ENCODE measurements at regions not wholly inside any gene's neighbourhood (a gene's known extent, or its start where the extent isn't known, plus 50 kb on each side); places are given as distances from the start of the nearest gene placed in this dataset.

DNA sequence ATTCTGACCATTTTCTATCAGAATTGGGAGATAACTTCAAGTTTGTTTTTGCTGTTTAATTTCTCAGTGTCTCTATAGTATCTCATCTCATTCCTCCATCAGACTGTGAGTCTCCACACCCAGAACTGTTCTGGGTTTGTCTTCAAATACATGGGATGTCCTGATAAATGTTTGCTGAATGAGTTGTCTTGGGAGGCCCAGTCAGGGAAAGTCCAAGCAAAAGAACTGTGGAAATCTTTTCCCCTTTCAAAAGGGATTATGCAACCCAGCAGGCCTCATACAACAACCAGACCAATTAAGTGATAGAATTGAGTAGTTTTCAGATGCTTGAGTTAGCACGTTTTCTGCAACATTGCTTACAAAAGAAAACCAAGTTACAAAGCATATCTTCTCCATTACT lies 324.4 kb downstream of the BRINP1 start:
- DNase-seq = no peak

DNA sequence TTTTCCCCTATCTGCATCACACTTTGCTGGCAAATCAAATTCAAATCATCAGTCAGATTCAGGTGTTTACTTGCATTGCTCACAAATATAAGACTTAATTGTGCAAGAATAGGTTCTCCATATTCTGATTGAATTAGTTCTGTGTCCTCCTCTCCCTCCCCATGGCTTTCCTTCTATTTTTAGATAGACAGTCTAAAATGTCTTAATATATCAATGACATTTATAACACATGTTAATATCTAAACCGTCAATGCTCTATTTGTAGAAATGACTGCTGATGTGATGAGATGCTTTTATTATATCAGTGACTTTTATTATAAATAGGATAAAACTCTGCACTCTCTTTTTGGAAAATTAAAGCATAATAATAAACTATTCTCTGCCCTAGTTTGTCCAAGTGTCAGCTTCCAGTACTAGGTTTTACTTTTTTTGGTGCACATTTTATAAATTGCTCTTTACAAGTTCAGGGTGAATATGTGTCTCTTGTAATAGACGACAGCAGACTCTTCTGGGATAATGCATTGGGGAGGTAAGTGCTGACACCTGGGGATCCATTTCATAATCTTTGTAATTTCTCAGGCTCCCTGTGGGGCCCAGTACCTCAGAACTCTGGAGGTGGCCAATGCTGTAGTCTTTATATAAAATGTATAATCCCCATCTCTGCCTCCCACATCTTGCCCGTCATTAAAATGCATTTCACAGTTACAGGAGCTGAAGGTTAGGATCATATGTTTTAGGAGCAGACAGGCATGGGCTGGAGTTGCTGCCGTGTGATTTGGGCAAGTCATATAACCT lies 321.5 kb downstream of the BRINP1 start:
- no peak for DNase-seq

DNA sequence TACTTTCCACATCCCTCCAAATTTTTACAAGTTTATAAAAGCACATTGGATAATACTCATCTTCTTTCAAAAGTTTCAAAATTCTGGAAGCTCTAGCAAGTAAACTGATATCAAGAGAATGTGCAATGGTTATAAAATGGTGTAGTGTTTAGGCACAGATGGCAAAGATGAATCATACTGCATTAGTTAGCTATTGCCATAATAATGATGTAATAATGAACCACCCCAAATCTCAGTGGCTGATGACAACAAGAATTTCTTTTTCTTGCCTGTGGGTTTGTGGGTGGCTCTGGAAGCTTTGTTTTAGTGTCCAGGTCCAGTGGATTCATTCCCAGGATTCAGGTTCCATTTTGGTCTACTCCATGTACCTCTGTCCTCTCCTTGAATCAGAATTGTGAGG lies 319.0 kb downstream of the BRINP1 start:
- DNase-seq = no peak

DNA sequence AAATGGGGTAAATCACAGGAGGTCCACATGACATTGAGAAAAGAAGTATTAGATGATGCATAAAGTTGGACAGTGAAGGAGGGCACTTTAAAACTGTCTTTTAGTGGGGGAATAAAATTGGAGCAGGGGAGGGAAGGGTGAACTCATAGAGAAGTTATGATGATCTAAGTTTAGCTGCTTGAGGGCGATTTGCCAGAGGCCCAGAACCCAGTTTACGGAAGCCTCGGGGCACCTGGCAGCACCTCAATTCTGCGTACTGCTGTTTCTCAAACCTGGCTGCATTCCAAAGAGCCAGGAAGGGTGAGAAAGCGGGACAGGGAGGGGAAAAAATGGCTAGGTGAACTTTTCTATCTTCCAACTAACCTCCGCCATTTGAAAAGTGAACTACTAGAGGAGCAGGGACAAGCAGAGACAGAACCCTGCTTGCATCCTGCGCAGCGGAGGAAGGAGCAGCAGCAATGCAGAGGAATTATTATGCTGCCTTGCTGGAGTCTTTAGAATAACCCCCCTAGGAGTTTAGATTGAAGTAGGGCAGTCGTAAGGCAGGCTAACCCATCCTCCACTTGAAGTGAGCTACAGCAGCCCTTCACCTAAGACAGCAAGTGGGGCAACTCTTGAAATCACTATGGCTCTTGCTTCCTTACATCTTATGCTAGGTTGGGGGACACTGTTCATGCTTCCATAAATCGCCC lies 316.8 kb downstream of the BRINP1 start:
- no peak for DNase-seq

DNA sequence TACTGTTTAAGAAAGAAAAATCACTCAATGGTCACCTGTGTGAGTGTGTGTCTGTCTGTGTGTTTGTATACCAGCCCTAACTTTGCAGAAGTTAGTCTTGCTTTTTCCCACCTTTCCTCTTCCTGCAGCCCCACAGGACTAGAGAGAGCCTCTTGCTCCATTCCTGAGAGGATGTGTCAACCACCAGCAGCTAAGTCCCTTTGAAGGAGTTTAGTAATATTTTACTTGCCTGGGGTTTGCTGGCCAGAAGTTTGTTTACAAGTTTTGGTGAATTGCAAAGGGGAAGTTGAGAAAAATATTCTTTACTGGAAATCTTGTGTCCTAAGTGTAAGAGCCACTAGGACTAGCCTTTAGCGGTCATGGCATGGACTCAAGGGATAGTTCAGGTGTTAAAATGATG lies 316.2 kb downstream of the BRINP1 start:
- no peak for DNase-seq

DNA sequence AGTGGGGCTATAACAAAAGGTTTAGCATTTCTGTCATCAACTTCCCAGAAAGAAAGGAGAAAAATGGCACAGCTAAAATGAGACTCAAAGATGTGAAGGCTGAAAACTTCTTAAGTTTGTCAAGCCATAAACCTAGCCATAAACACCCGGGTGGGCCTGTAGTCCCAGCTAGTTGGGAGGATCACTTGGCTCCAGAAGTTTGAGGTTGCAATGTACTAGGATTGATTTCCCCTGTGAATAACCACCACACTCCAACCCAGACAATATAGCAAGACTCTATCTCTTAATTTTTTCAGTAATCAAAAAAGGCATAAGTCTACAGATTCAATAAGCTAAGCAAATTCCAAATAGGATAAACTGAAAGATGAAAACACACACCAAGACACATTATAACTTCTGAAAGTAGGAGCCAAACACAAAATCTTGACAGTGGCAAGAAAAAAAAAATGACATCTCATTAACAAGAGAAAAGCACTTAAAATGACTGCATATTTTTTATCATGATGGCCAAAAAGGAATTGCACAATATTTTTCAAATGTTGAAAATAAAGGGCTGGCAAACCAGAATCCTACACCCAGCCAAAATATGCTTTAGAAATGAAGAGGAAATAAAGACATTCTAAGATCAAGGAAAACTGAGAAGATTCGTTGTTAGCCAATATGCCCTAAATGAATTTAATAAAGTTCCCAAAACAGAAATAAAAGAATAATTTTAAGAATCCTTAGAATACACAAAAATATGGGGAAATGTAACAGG lies 308.4 kb downstream of the BRINP1 start:
- DNase-seq = no peak

DNA sequence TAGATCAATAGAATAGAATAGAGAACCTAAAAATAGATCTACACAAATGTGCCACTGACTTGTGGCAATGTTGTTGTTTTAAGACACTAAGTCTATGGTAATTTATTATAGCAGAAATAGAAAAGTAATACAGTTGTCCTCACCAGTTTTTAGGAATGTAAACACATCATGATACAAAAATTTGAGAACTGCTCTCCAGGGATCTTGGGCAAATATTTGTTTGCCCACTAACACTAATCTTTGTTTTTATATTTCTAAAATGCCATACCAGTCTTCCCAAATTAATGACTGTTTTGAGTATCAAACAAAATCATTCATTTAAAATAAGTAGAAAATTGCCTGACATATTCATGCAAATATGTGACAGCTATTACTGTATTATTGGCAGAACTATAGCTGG lies 297.6 kb downstream of the BRINP1 start:
- no peak for DNase-seq

DNA sequence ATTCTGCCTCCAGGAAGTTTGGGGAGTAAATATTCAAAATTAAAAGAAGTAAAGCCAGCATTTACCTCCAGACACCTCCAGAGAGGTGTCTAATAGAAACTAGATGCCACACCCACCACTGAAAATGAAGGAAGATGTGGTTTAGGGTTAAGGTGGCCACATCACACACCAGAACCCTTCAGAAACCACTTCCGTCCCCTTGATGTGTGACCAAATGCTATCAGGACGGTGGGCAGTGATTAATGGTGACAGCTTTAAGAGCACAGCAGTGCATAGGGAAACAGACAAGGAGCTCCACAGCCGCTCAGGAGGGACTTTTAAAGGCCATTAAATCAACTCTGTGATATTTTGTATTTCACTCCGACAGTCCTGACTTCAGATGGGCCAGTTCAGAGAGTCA lies 295.2 kb downstream of the BRINP1 start:
- DNase-seq = no peak

DNA sequence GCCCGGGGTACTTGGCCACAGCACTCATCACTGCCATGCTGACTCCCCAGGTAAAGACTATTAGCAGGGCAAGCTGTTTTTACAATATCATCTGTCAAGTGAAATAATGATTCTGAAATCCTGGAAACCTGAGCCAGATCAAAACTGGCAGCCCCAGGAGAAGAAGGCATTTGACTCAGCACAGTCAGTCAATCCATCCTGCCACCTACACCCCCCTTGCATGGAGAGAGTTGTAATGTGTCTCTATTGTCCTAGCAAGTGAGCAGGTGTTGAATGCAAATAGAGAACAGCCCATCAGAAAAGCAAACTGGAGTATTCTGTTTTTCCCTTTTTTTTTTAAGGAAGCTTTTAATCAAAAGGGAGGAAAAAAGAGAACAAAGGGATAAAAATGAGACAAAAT lies 291.2 kb downstream of the BRINP1 start:
- DNase-seq = no peak

DNA sequence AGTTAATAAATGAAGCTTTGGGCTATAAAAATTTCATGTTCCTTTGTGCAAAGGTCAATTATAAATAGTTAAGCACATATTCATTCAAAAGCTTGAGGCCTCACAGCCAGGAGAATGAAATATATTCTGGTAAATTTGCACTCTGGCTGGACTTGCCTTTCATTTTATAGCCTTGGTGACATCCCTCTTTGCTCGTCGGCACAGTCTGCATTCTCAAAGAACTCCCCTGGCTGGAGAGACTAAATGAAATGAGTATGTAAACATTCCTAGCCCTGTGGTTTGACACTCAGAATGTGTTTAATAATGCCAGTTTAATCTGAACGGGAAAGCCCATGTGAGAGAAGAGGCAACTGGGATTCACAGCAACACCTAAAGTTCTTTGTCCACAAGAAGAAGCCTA lies 285.6 kb downstream of the BRINP1 start:
- no peak for DNase-seq

DNA sequence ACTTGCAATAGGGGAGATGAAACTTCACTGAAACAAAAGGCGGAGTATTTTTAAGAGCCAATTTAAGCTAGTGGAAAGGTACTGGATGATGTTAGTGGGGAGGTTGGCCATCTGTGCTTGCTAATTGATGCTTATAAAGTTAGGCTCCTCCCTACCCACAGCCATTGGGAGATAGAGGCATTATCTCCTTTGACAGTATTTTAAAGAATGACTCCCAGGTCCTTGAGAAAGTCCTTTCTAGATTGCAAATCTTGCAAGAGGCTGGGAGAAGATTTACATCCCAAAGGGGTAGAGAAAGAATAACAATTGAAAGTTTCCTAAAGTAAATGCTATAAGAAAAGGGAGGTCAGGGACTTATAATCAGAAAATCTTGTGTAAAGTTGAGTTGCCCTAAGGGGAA lies 282.6 kb downstream of the BRINP1 start:
- no peak for DNase-seq

DNA sequence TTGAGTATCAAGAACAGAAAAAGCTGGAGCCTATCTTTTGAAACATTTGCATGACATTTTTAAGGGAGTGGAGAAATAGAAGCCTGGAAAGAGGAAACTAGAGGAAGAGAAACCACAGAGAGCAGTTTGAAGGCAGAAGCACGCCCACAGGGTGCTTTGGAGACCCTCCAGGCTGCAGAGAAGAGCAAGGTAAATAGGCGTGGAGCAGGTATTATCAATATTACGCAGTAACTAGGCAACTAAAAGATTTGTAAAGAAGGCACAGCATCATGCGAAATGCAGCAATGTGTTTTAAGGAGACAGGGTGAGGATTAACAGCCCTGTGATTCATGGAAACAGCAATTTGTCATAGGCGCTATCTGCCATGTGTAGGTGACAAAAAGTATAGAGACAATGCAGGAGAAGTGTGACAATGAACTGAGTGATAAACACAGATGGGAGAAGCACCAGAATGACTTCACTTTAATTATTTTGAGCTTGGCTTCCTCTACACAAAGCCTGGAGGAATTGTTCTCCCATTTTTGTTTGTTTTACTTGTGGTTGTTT lies 281.2 kb downstream of the BRINP1 start:
- no peak for DNase-seq

DNA sequence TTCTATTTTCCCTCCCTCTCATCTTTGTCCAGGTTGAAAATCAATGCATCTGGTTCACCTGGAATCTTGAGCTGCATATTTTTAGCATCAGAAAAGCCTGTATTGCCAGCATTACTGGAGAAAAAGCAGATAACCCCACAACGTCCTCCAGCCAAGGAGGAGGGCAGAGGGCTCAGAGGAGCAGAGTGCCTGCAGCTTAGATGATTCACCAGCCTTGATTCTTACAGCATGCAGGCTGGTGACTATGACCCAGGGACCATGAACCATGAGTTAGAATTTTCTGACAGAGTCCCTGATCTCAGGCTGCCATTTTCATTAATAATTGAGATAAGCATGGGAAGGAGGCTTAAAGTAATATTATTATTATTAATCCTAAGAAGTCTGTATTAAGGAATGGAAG lies 278.2 kb downstream of the BRINP1 start:
- DNase-seq = no peak

DNA sequence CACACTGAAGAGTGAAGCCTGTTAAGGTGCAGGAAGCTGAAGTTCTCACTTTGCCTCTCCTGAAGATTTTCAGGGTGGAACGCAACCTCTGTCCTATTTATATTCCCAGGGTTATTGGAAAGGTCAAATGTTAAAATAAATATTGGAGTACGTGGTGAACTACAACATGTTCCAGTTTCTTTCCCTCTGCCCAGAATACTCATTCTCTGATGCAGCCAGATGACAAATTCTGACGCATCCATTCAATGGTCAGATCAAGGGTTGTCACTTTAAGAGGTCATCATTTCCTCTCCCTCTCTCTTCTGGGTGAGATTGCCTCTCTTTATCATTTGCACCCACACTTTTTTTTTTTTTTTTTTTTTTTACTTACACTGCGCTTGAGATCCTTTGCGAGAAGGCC lies 277.1 kb downstream of the BRINP1 start:
- DNase-seq = no peak

DNA sequence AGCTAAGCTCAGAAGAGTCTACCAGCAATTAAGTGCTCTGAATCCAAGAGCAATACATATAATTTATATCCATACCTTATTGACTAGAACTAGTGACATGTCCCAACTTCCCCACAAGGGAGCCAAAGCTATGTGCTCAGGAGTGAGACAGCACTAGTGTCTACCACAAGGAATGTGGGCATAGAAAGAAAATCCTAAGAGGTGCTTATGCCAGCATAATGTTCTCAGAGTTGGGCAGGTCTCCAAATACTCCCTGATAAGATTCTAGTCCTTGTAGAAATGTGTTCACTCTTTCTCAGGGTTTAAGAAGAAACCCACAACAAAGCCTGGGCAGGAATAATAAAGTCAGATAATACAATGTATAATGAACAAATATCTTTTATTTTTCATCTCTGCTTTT lies 275.1 kb downstream of the BRINP1 start:
- DNase-seq = no peak

DNA sequence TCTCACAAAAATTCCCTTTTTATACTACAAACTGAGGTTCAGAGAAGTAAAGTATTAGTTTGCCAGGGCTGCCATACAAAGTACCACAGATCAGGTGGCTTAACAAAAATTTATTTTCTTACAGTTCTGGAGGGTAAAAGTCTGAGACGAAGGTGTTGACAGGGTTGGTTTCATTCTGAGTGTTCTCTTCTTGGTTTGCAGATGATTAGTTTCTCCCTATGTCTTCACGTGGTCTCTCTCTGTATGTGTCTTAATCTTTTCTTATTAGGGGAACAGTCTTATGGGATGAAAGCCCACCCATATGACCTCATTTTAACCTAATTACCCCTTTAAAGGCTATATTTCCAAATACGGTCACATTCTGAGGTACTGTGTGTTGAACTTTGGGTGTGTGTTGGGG lies 274.2 kb downstream of the BRINP1 start:
- DNase-seq = no peak

DNA sequence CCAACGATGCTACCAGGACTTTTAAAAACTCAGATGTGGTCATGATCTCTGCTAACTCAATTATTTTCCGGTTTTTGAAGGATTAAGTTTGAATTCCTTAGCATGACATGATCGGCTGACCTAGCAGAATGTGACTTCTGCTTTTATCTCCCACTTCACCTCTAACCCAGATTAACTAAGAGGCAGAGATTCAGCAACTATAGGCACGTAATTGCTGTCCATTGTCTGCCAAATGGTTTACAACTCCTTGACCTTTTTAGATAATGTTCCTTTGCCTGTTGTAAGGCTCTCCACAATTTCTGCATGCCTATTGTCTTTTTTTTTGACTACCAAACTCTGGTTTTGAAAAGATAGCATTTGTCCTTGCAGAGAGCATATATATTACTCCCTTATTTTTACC lies 268.2 kb downstream of the BRINP1 start:
- no peak for DNase-seq

DNA sequence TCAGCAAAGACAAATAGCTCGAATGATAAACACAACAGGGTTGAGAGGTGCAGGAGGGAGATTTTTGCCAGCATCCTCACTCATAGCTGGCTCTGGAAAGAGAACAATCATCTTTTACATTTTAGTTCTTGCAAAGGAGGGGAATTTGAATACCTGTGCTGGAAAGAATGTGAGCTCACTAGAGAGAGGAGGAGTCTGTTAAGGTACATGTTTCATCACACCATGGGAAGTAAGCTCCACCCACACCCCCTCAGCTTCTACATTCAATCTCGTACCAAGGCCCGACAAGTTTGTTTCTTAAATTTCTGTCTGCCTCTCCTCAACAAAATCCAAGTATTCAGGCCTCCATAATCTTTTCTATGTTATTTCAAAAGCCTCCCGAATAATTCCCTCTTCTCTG lies 254.6 kb downstream of the BRINP1 start:
- no peak for DNase-seq

Measured in activated CD8-positive, alpha-beta memory T cell treated with anti-CD3 and anti-CD28 coated beads for 24 hours (primary cell).